ENCODE measurements at regions not wholly inside any gene's neighbourhood (a gene's known extent, or its start where the extent isn't known, plus 50 kb on each side); places are given as distances from the start of the nearest gene placed in this dataset.

DNA sequence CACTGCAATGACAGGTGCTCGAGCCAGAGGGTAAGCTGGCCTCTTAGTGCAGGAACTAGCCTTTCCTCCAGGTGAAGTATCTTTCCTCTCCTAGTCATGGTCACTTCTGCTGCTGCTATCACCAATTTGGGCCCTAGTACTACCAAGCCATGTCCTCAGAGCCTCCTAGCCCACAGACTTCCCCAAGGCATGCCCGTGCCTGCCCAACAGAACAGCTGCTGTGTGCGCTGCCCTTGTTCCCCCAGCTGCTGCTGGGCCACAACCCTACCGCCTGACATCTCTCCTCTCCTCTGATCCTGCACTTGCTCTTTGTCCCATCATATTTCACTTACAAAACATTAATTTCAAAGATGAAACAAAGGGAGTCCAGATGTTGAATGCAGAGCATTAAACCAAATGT is 168.5 kb upstream of the FREM2 start:
- Histone ChIP-seq H3K79me2 (ENCODE audit: insufficient read depth) (no peaks in the 10 kb centered on the region), H2AFZ (ENCODE audit: low read depth) (no peak overlapping the region)
- POLR2A ChIA-PET = no interaction called here

DNA sequence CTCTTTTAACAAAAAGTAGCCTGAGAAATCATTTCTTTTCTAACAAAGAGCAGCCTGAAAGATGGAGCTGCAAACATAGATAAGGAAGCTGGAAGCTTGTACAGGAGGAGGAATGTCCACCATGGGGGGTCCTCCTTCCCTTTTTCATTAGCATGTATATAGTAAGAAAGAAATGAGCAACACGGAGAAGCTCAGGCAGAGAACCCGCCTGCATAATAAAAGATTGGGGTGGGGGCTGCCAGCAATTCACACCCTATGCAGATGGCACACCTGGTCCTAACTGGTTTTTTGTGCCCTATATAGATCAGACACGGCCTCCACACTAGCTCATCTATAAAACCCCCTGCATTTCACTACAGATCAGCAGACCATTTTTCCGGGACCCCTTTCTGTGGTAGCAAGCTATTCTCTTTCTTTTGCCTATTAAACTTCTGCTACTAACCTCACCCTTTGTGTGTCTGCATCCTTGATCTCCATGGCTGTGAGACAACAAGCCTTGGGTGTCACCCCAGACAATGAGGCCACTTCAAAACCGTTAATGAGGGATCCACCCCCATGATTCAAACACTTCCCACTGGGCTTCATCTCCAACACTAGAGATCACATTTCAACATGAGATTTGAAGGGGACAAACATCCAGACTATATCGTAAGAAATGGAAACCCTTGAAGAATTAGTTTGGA is 167.5 kb upstream of the FREM2 start:
- Histone ChIP-seq H4K20me1 (ENCODE audit: insufficient read depth) (no peaks in the 10 kb centered on the region), H2AFZ (ENCODE audit: low read depth) (no peak overlapping the region), H3K4me3 (ENCODE audit: low read depth in 2 of 2, low read length in 1 of 2) (no peak overlapping the region), H3K27ac (ENCODE audit: low read depth in 2 of 2, low read length in 1 of 2) (no peak overlapping the region), H3K4me2 (no peak overlapping the region), H3F3A (replicated peaks; ENCODE audit: insufficient read depth) (no peaks in the 10 kb centered on the region), H3K4me1 (ENCODE audit: control insufficient read depth in 1 of 2, insufficient read depth in 2 of 2, low read depth in 1 of 2, low read length in 1 of 2) (no peaks in the 10 kb centered on the region), H3K36me3 (replicated peaks in 1 of 2; ENCODE audit: control insufficient read depth in 1 of 2, insufficient read depth in 2 of 2, low read length in 1 of 2) (no peaks in the 10 kb centered on the region), H3K27me3 (ENCODE audit: insufficient read depth) (no peaks in the 10 kb centered on the region; the same call in 1 of the 2 replicates), H3K9me2 (no peaks in the 10 kb centered on the region), H3K79me2 (ENCODE audit: insufficient read depth) (no peaks in the 10 kb centered on the region), H3K9me3 (no peaks in the 10 kb centered on the region), H3K9ac (no peak overlapping the region)
- 13% methylated on average over 6 of the region's 6 CpGs for WGBS (ENCODE audit: low lambda C conversion rate)
- ChIA-PET CTCF (interaction anchor here (1.6 kb wide), 1 partner anchor 14 kb away, joined by 3 read pairs; no protein-coding TSS in a partner anchor), POLR2A (no interaction called here)
- DNase-seq = no peak
- TF ChIP-seq GABPA (IDR thresholded peaks at IDR 0.05; ENCODE audit: low read depth) (no peak), YY1 (IDR thresholded peaks at IDR 0.05; ENCODE audit: low read depth) (no peak), FOSL2 (IDR thresholded peaks at IDR 0.05; ENCODE audit: borderline replicate concordance, low read depth) (no peak), FOXM1 (IDR thresholded peaks at IDR 0.05; ENCODE audit: low read depth) (no peak), RAD21 (IDR thresholded peaks at IDR 0.05; ENCODE audit: low read length) (no peak), NFIC (IDR thresholded peaks at IDR 0.05; ENCODE audit: borderline replicate concordance) (no peak), TAF1 (IDR thresholded peaks at IDR 0.05; ENCODE audit: borderline replicate concordance, low read depth, low read length) (no peak), MXI1 (IDR thresholded peaks at IDR 0.05; ENCODE audit: low read depth, low read length) (no peak)
- TF ChIP-seq, protein P1, sequence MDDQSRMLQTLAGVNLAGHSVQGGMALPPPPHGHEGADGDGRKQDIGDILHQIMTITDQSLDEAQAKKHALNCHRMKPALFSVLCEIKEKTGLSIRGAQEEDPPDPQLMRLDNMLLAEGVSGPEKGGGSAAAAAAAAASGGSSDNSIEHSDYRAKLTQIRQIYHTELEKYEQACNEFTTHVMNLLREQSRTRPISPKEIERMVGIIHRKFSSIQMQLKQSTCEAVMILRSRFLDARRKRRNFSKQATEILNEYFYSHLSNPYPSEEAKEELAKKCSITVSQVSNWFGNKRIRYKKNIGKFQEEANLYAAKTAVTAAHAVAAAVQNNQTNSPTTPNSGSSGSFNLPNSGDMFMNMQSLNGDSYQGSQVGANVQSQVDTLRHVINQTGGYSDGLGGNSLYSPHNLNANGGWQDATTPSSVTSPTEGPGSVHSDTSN (IDR thresholded peaks at IDR 0.05) = no peak
- TF ChIP-seq, protein P2, sequence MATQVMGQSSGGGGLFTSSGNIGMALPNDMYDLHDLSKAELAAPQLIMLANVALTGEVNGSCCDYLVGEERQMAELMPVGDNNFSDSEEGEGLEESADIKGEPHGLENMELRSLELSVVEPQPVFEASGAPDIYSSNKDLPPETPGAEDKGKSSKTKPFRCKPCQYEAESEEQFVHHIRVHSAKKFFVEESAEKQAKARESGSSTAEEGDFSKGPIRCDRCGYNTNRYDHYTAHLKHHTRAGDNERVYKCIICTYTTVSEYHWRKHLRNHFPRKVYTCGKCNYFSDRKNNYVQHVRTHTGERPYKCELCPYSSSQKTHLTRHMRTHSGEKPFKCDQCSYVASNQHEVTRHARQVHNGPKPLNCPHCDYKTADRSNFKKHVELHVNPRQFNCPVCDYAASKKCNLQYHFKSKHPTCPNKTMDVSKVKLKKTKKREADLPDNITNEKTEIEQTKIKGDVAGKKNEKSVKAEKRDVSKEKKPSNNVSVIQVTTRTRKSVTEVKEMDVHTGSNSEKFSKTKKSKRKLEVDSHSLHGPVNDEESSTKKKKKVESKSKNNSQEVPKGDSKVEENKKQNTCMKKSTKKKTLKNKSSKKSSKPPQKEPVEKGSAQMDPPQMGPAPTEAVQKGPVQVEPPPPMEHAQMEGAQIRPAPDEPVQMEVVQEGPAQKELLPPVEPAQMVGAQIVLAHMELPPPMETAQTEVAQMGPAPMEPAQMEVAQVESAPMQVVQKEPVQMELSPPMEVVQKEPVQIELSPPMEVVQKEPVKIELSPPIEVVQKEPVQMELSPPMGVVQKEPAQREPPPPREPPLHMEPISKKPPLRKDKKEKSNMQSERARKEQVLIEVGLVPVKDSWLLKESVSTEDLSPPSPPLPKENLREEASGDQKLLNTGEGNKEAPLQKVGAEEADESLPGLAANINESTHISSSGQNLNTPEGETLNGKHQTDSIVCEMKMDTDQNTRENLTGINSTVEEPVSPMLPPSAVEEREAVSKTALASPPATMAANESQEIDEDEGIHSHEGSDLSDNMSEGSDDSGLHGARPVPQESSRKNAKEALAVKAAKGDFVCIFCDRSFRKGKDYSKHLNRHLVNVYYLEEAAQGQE (IDR thresholded peaks at IDR 0.05; ENCODE audit: low read depth, low read length) = no peak
- TF ChIP-seq, protein P3, sequence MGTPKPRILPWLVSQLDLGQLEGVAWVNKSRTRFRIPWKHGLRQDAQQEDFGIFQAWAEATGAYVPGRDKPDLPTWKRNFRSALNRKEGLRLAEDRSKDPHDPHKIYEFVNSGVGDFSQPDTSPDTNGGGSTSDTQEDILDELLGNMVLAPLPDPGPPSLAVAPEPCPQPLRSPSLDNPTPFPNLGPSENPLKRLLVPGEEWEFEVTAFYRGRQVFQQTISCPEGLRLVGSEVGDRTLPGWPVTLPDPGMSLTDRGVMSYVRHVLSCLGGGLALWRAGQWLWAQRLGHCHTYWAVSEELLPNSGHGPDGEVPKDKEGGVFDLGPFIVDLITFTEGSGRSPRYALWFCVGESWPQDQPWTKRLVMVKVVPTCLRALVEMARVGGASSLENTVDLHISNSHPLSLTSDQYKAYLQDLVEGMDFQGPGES (IDR thresholded peaks at IDR 0.05; ENCODE audit: low read depth, low read length) = no peak
- TF ChIP-seq, protein P4, sequence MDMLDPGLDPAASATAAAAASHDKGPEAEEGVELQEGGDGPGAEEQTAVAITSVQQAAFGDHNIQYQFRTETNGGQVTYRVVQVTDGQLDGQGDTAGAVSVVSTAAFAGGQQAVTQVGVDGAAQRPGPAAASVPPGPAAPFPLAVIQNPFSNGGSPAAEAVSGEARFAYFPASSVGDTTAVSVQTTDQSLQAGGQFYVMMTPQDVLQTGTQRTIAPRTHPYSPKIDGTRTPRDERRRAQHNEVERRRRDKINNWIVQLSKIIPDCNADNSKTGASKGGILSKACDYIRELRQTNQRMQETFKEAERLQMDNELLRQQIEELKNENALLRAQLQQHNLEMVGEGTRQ (IDR thresholded peaks at IDR 0.05; ENCODE audit: borderline replicate concordance, low read depth, low read length) = no peak
- TF ChIP-seq, protein P5, sequence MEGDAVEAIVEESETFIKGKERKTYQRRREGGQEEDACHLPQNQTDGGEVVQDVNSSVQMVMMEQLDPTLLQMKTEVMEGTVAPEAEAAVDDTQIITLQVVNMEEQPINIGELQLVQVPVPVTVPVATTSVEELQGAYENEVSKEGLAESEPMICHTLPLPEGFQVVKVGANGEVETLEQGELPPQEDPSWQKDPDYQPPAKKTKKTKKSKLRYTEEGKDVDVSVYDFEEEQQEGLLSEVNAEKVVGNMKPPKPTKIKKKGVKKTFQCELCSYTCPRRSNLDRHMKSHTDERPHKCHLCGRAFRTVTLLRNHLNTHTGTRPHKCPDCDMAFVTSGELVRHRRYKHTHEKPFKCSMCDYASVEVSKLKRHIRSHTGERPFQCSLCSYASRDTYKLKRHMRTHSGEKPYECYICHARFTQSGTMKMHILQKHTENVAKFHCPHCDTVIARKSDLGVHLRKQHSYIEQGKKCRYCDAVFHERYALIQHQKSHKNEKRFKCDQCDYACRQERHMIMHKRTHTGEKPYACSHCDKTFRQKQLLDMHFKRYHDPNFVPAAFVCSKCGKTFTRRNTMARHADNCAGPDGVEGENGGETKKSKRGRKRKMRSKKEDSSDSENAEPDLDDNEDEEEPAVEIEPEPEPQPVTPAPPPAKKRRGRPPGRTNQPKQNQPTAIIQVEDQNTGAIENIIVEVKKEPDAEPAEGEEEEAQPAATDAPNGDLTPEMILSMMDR (IDR thresholded peaks at IDR 0.05) = no peak

More for the DNA sequence above, 168.5 kb upstream of the FREM2 start:
- Histone ChIP-seq H3K9me3 (no peaks in the 10 kb centered on the region), H3F3A (replicated peaks; ENCODE audit: insufficient read depth) (no peaks in the 10 kb centered on the region), H3K27ac (ENCODE audit: low read depth in 2 of 2, low read length in 1 of 2) (no peak overlapping the region), H3K4me2 (no peak overlapping the region), H3K36me3 (replicated peaks in 1 of 2; ENCODE audit: control insufficient read depth in 1 of 2, insufficient read depth in 2 of 2, low read length in 1 of 2) (no peaks in the 10 kb centered on the region), H3K27me3 (ENCODE audit: insufficient read depth) (no peaks in the 10 kb centered on the region; the same call in 1 of the 2 replicates), H3K4me3 (ENCODE audit: low read depth in 2 of 2, low read length in 1 of 2) (no peak overlapping the region), H3K9ac (no peak overlapping the region), H3K4me1 (ENCODE audit: control insufficient read depth in 1 of 2, insufficient read depth in 2 of 2, low read depth in 1 of 2, low read length in 1 of 2) (no peaks in the 10 kb centered on the region), H3K9me2 (no peaks in the 10 kb centered on the region), H4K20me1 (ENCODE audit: insufficient read depth) (no peaks in the 10 kb centered on the region)
- WGBS (ENCODE audit: low lambda C conversion rate) = 4% methylated on average over 4 of the region's 4 CpGs
- CTCF ChIA-PET = no interaction called here
- no peak for DNase-seq
- TF ChIP-seq, protein P5 (IDR thresholded peaks at IDR 0.05) = no peak
- TF ChIP-seq FOSL2 (IDR thresholded peaks at IDR 0.05; ENCODE audit: borderline replicate concordance, low read depth) = no peak

Measured in SK-N-SH (cell line).